Activated CD4-positive, alpha-beta T cell treated with anti-CD3 and anti-CD28 coated beads, Interleukin-2, amount 50 U/mL, for 48 hours (primary cell): ENCODE measurements at regions not wholly inside any gene's neighbourhood (a gene's known extent, or its start where the extent isn't known, plus 50 kb on each side); places are given as distances from the start of the nearest gene placed in this dataset.
"Not testable (repeated sequence)": the region's sequence is repeated elsewhere in the genome, so short reads cannot be mapped to it uniquely, and the experiment has no call there.

ENCODE experiments used
- DNase-seq, 2 experiments: peaks; one replicate each; pipeline ENCODE4 v3.0.0-alpha.2; 2020

GRCh38 chr2:147603447-147603846, 241.4 kb upstream of the ACVR2A start:
- no peak for DNase-seq

- no peak for DNase-seq
Observed at GRCh38 chr2:147600646-147601045, 244.2 kb upstream of the ACVR2A start.

- DNase-seq = no peak
Observed at GRCh38 chr2:147600223-147600622, 244.6 kb upstream of the ACVR2A start.

- DNase-seq = no peak
Observed at GRCh38 chr2:147595200-147595599, 249.6 kb upstream of the ACVR2A start.

GRCh38 chr2:147594038-147594437, 250.8 kb upstream of the ACVR2A start:
- DNase-seq = no peak

GRCh38 chr2:147592784-147593183, 252.0 kb upstream of the ACVR2A start:
- not testable (repeated sequence) for DNase-seq

- no peak for DNase-seq
Observed at GRCh38 chr2:147589127-147589526, 255.7 kb upstream of the ACVR2A start.

GRCh38 chr2:147588191-147588590, 256.6 kb upstream of the ACVR2A start:
- no peak for DNase-seq

GRCh38 chr2:147578529-147578928, 266.3 kb upstream of the ACVR2A start:
- no peak for DNase-seq

GRCh38 chr2:147577998-147578380, 266.8 kb upstream of the ACVR2A start:
- no peak for DNase-seq

- no peak for DNase-seq
Observed at GRCh38 chr2:147577323-147577997, 267.4 kb upstream of the ACVR2A start.

GRCh38 chr2:147575106-147575505, 269.7 kb upstream of the ACVR2A start:
- DNase-seq = no peak

- no peak for DNase-seq
Observed at GRCh38 chr2:147572622-147573021, 272.2 kb upstream of the ACVR2A start.

GRCh38 chr2:147569426-147569825, 275.4 kb upstream of the ACVR2A start:
- DNase-seq = no peak

- DNase-seq = no peak
Observed at GRCh38 chr2:147568109-147568508, 276.7 kb upstream of the ACVR2A start.

GRCh38 chr2:147567136-147567535, 277.7 kb upstream of the ACVR2A start:
- DNase-seq = no peak

GRCh38 chr2:147560810-147561535, 283.9 kb upstream of the ACVR2A start:
- no peak for DNase-seq

- no peak for DNase-seq
Observed at GRCh38 chr2:147559070-147559725, 285.6 kb upstream of the ACVR2A start.

- no peak for DNase-seq
Observed at GRCh38 chr2:147558620-147559019, 286.2 kb upstream of the ACVR2A start.

- no peak for DNase-seq
Observed at GRCh38 chr2:147554521-147555107, 290.2 kb upstream of the ACVR2A start.

GRCh38 chr2:147553775-147554271, 291.0 kb upstream of the ACVR2A start:
- no peak for DNase-seq

- DNase-seq = no peak
Observed at GRCh38 chr2:147550995-147551731, 293.7 kb upstream of the ACVR2A start.

- DNase-seq = no peak
Observed at GRCh38 chr2:147549054-147549453, 295.8 kb upstream of the ACVR2A start.
